ENCODE measurements at regions not wholly inside any gene's neighbourhood (a gene's known extent, or its start where the extent isn't known, plus 50 kb on each side); places are given as distances from the start of the nearest gene placed in this dataset.
"Not testable (repeated sequence)": the region's sequence is repeated elsewhere in the genome, so short reads cannot be mapped to it uniquely, and the experiment has no call there.

- intact Hi-C loops (cut with DNase I): no loop called here
- DNase-seq: no peak
- peak; percentile 15 for ATAC-seq (ENCODE audit: poor library complexity)
Measured at GRCh38 chr19:34577531-34578101, 96.1 kb downstream of the WTIP start.

- ATAC-seq (ENCODE audit: poor library complexity) (no peak), DNase-seq (no peak)
- intact Hi-C loops (cut with DNase I): no loop called here
Measured at GRCh38 chr19:34577056-34577455, 95.5 kb downstream of the WTIP start.

GRCh38 chr19:34576292-34576691 lies 94.7 kb downstream of the WTIP start:
- DNase-seq: no peak
- intact Hi-C loops (cut with DNase I): no loop called here
- no peak for ATAC-seq (ENCODE audit: poor library complexity)

- intact Hi-C loops (cut with DNase I): no loop called here
- ATAC-seq (ENCODE audit: poor library complexity): no peak
- DNase-seq: no peak
Measured at GRCh38 chr19:34575206-34575605, 93.6 kb downstream of the WTIP start.

- ATAC-seq (ENCODE audit: poor library complexity) (no peak), DNase-seq (no peak)
- intact Hi-C loops (cut with DNase I): no loop called here
Measured at GRCh38 chr19:34574704-34575103, 93.1 kb downstream of the WTIP start.

- DNase-seq (no peak), ATAC-seq (ENCODE audit: poor library complexity) (no peak)
- intact Hi-C loops (cut with DNase I): no loop called here
Measured at GRCh38 chr19:34573226-34573864, 91.8 kb downstream of the WTIP start.

GRCh38 chr19:34570140-34570539 lies 88.6 kb downstream of the WTIP start:
- ATAC-seq (ENCODE audit: poor library complexity); intact Hi-C loops (cut with DNase I); DNase-seq: not testable (repeated sequence)

GRCh38 chr19:34562344-34562743 lies 80.8 kb downstream of the WTIP start:
- DNase-seq; ATAC-seq (ENCODE audit: poor library complexity); intact Hi-C loops (cut with DNase I): not testable (repeated sequence)
